Renal pelvis (tissue), 1 donor: ENCODE measurements at regions not wholly inside any gene's neighbourhood (a gene's known extent, or its start where the extent isn't known, plus 50 kb on each side); places are given as distances from the start of the nearest gene placed in this dataset.
A peak's percentile ranks its signal among the peaks of the same experiment; 100 is the strongest.

Experiments
- DNase-seq: peaks from one replicate; pipeline ENCODE4 v3.0.0-alpha.2; 2013

DNA sequence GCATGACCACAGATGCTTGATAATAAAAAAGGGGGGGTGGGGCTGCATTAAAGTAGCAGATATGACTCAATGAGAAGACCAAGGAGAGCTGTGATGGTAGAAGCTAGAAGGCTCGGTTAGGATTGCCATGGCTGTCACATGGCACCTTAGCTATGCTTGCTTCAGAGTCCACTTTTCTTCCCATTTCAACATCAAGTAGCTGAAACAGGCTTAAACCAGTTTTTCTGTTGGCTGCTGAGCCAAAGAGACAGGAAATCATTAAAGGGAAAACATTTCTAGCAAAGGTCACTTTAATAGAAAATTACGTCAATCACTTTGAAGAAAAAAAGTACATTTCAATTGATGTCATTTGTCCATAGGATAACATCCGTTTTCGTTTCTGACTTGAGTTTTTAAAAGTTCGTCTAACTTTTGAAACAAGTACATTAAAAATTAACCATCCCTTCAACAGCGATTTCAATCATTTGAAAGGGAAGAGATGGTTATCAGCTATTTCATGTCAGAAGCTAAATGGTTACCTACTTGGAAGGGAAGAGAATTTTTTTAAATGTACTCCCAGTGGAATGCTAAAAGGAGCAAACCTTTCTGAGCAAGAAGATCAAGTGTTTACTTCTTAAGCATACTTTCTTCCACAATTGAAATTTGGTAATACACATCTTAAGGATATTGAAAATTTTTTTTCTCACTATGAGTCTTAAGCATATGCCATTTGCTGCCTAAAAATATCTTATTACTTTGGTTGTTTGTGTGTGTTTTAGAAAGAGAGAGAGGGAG, 488.1 kb upstream of the PRMT6 start:
- peak; percentile 12 for DNase-seq

DNA sequence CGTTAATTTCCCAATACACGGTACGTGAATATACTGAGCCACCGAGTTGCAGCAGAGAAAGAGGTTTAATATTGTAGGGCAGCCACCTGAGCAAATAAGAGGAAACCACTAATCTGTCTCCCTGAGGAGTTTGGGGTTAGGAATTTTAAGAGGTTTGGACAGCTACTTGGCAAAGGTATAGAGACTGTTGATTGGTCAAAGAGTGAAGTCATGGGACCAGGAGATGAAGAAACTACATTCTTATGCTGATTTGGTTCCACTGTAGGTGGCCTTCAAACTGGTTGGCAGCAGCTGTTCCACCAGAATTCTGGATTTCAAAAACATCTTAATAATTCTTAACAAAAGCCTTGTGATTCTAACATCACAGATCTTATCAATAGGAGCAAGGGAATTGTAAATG, 485.4 kb upstream of the PRMT6 start:
- no peak for DNase-seq

DNA sequence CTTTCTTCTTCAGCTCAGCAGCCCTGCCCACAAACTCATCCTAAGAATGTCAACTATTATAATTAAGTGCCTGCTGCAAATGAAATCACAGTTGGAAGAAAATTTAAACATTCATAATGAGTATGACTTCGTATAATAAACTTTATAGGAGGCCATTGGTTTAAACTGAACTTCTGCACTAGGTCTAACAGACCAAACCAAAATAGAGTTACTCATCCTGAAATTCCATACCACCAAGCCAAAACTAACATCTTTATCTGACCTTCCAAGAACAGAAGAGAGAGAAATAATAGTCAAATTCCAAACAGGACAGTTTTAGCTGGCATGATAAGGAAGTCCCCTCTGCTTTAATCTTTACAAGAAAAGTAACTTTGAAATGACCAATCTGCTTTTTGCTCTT, 472.4 kb upstream of the PRMT6 start:
- no peak for DNase-seq

GRCh38 chr1:106584676-106585075, 471.8 kb upstream of the PRMT6 start:
- no peak for DNase-seq

DNA sequence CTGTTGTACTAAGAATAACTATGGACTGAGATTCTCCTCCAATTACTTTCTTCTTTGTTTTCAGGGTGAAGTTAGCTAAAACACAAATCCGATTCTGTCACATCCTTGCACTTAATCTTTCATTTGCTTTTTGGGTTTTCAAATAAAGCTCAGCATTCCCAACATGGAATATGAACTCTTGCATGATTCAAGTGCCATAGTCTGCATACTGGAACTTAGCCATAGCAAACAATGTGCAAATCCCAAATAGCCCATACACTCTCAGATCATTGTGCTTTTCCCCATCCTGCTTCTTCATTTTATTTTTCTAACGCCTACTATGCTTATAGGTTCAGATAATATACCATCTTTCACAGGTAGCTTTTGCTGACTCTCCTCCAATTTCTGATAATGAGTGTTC, 455.8 kb upstream of the PRMT6 start:
- no peak for DNase-seq

DNA sequence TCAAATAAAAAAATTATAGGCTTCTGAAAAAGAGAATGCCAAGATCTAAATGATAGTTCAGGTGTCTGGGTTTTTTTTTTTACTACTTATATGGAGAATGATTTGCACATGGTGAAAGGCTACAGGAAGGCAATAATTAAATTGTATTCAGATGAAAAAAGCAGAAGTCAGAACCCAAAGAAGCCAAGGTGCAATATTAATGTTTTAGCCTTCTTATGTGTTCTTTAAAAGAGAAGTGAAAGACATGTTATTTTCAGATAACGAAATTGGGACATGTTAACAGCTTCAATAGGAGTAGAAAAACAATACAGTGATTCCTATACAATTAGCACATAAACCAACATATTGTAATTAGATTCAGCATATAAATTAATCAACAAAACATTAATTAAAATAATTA, 452.9 kb upstream of the PRMT6 start:
- no peak for DNase-seq

DNA sequence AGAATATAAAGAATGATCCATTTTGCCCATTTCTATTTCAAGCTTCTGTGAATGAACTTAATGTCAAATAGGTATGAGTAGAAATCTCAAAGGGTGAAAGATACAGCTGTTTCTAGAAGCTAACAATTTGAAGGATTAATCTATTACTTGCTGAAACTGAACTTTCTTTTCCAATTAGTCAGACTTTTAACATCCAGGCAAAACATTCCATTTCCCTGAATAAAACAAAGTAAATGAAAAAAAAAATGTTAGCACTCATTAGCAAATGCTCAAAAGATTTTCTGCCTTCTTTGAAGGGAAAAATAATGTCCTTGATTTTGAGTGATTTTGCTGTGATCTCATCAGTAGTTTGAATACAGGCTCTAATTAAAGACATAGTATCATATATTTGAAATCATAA, 447.6 kb upstream of the PRMT6 start:
- no peak for DNase-seq

DNA sequence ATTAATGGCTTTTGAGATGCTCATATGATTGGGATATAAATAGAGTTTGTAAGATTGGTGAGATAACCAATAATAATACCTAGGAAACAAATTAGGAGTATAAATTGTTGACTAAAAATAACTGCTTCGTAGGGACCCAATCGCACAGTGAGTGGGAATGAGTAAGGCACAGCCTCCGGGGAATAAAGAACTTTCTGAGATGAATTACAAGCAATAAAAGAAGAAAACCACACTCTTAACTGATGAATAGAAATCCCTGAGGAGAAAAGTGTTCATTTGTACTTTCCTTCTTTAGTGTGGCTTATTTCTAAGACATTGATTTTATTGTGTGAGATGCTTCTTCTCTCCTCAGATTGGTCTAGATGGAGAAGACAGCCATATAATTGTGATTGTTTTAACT, 443.4 kb upstream of the PRMT6 start:
- DNase-seq = no peak

DNA sequence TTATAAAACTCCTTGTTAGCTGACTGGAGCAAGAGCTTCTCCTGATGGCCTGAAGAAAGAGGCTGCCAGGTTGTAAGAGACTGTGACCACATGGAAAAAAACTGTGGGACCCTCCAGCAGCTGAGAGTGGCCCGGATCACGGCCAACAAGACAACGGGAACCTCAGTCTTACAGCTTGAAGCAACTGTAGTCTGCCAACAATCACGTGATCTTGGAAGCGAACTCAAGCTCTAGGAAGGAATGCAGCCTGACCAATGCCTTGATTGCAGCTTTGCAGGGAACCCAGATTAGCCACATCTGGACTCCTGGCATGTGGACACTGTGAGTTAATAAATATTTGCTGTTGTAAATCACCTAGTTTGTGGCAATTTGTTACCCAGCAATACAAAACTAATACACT, 442.6 kb upstream of the PRMT6 start:
- DNase-seq = no peak

DNA sequence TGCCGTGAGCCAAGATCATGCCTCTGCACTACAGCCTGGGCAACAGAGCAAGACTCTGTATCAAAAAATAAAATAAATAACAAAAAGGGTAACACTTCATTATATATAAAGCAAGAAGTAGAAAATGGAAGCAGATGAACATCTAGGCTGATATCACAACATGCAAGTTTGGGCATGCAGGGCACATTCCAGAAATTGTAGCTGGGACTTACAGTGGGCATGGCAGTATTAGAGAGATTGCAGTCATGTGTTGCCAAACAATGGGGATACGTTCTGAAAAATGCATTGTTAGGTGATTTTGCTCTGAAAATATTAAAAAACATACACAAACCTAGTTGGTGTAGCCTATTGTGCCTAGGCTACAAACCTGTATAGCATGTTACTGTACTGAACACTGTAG, 441.0 kb upstream of the PRMT6 start:
- no peak for DNase-seq

- DNase-seq = no peak
Observed at GRCh38 chr1:106619080-106619826, 437.2 kb upstream of the PRMT6 start.

DNA sequence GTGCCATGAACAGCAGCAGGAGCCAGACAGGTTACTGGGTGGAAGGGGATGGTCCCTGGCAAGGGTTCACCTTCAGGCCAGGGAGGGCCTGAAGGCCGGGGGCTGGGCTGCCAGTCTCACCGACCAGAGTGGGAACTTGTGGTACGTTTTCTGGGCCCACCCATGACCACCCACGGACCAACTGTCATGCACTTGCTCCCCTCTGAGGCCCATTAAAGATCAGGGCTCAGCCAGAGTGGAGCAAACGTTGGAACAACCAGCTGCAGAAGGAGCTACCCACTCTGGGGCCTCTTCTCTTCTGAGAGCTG, 436.7 kb upstream of the PRMT6 start:
- DNase-seq = no peak

- DNase-seq = no peak
Observed at GRCh38 chr1:106620521-106620954, 435.9 kb upstream of the PRMT6 start.

- peak; percentile 3 for DNase-seq
Observed at GRCh38 chr1:106621853-106622252, 434.6 kb upstream of the PRMT6 start.

- no peak for DNase-seq
Observed at GRCh38 chr1:106637566-106637965, 418.9 kb upstream of the PRMT6 start.

GRCh38 chr1:106646261-106646784, 410.2 kb upstream of the PRMT6 start:
- DNase-seq = no peak

GRCh38 chr1:106646816-106647215, 409.7 kb upstream of the PRMT6 start:
- no peak for DNase-seq

GRCh38 chr1:106651028-106651762, 405.3 kb upstream of the PRMT6 start:
- no peak for DNase-seq

- DNase-seq = no peak
Observed at GRCh38 chr1:106659490-106660244, 396.8 kb upstream of the PRMT6 start.

DNA sequence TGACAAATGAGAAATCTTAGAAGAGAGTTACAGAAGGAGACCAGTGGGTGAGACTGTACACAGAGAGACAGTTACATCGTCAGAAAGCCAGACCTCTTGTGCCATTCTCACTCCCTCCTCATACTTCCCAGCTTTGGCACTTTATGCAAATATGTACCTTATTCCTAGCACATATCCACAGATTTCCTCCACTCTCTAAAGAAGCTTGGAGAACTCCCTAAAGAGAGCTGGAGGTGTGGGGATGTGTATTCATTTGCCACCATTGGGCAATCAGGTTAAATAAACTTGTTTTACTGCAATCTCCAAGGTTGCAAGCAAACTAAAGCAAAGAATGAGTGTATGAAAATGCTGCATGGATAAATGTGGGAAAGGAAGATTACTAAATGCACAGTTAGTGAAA, 380.9 kb upstream of the PRMT6 start:
- DNase-seq = no peak

GRCh38 chr1:106676021-106676420, 380.5 kb upstream of the PRMT6 start:
- no peak for DNase-seq

DNA sequence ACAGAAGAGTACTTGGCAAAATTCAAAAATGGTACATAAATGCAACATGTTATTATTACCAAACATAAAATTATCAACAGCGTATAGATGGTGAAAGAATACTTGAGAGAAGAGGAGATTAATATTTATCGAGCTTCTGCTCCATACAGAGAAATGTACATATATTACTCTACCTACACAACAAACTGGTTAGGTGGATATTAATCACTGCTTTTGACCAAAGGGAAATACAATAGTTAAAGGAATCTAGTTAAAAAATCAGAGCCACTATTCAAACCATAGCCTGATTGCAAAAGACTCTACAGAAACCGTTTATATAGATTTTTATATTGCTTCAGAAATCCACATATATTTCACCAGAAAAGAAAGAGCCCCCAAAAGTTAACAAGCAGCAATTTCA, 379.3 kb upstream of the PRMT6 start:
- no peak for DNase-seq
